ENCODE measurements at regions not wholly inside any gene's neighbourhood (a gene's known extent, or its start where the extent isn't known, plus 50 kb on each side); places are given as distances from the start of the nearest gene placed in this dataset.

DNA sequence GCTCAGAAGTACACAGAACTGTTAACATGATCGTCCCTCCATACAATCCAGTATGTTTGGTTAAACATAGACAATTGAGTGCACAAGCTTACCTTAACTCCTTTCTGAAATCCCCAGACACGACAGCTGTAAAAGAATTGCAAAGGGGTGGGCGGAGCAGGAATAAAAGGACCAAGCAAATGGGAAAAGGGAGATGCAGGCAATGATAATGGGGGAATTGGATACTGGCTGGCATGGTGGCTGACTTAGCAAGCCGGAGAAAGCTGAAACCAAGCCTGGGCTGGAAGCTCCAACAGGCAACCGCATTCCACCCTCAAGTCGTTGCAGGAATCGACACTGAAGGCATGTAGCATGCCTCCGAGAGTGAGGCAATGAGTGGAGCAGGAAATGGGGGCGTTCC, 96.8 kb upstream of the TMEM132C start:
- Histone ChIP-seq H3K4me1 (ENCODE audit: control insufficient read depth in 2 of 3, insufficient read depth in 2 of 3, low read depth in 1 of 3, low read length in 3 of 3) (no peaks in the 10 kb centered on the region), H3K36me3 (ENCODE audit: control insufficient read depth in 2 of 3, insufficient read depth in 3 of 3, low read length in 3 of 3) (no peaks in the 10 kb centered on the region), H3K9me3 (ENCODE audit: control insufficient read depth in 2 of 3, insufficient read depth in 1 of 3, low read length in 3 of 3) (no peaks in the 10 kb centered on the region), H3K9ac (ENCODE audit: low read length in 3 of 3) (no peak overlapping the region), H3K27me3 (ENCODE audit: control insufficient read depth, insufficient read depth, low read length) (no peaks in the 10 kb centered on the region), H3K4me3 (ENCODE audit: low read length in 3 of 3) (no peak overlapping the region), H3K27ac (ENCODE audit: low read depth in 2 of 2, low read length in 2 of 2) (no peak overlapping the region)
- TF ChIP-seq, protein P1, sequence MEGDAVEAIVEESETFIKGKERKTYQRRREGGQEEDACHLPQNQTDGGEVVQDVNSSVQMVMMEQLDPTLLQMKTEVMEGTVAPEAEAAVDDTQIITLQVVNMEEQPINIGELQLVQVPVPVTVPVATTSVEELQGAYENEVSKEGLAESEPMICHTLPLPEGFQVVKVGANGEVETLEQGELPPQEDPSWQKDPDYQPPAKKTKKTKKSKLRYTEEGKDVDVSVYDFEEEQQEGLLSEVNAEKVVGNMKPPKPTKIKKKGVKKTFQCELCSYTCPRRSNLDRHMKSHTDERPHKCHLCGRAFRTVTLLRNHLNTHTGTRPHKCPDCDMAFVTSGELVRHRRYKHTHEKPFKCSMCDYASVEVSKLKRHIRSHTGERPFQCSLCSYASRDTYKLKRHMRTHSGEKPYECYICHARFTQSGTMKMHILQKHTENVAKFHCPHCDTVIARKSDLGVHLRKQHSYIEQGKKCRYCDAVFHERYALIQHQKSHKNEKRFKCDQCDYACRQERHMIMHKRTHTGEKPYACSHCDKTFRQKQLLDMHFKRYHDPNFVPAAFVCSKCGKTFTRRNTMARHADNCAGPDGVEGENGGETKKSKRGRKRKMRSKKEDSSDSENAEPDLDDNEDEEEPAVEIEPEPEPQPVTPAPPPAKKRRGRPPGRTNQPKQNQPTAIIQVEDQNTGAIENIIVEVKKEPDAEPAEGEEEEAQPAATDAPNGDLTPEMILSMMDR (IDR thresholded peaks at IDR 0.05; ENCODE audit: borderline replicate concordance, extremely low read depth, insufficient read depth) = no peak
- DNase-seq (peak in 3 of 5 donors; percentile 18 to 21 (median 19)), FAIRE-seq (no peak)
- intact Hi-C loops (cut with DNase I) = no loop called here

DNA sequence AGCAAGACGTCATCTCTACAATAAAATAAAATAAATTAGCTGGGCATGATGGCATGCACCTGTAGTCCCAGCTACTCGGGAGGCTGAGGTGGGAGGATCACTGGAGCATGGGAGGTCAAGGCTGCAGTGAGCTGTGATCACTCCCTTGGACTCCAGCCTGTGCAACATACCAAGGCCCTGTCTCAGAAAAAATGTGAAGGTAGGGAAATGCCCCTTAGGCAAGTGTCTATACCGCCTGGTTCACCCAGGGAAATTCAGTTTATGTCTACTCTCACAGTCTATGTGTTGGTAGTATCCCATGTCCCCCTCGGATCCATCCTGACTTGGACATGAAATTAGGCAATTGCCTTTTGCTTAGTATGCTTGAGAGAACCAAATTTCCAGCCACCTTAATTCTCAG, 88.4 kb upstream of the TMEM132C start:
- H3K36me3 ChIP-seq (ENCODE audit: control insufficient read depth in 2 of 3, insufficient read depth in 3 of 3, low read length in 3 of 3) = no peaks in the 10 kb centered on the region
- DNase-seq = no peak
- H3K9ac ChIP-seq (ENCODE audit: low read length in 3 of 3) = no peak overlapping the region
- intact Hi-C loops (cut with DNase I) = no loop called here
- no peak overlapping the region for H3K4me3 ChIP-seq (ENCODE audit: low read length in 3 of 3)
- TF ChIP-seq, protein P1 (IDR thresholded peaks at IDR 0.05; ENCODE audit: borderline replicate concordance, extremely low read depth, insufficient read depth) = no peak
- H3K27me3 ChIP-seq (ENCODE audit: control insufficient read depth, insufficient read depth, low read length) = no peaks in the 10 kb centered on the region
- no peaks in the 10 kb centered on the region for H3K4me1 ChIP-seq (ENCODE audit: control insufficient read depth in 2 of 3, insufficient read depth in 2 of 3, low read depth in 1 of 3, low read length in 3 of 3)
- no peak for FAIRE-seq
- H3K27ac ChIP-seq (ENCODE audit: low read depth in 2 of 2, low read length in 2 of 2) = no peak overlapping the region
- H3K9me3 ChIP-seq (ENCODE audit: control insufficient read depth in 2 of 3, insufficient read depth in 1 of 3, low read length in 3 of 3) = no peaks in the 10 kb centered on the region

GRCh38 chr12:128178966-128179365, 88.0 kb upstream of the TMEM132C start:
- no peaks in the 10 kb centered on the region for H3K9me3 ChIP-seq (ENCODE audit: control insufficient read depth in 2 of 3, insufficient read depth in 1 of 3, low read length in 3 of 3)
- FAIRE-seq = no peak
- H3K4me1 ChIP-seq (ENCODE audit: control insufficient read depth in 2 of 3, insufficient read depth in 2 of 3, low read depth in 1 of 3, low read length in 3 of 3) = no peaks in the 10 kb centered on the region
- H3K27ac ChIP-seq (ENCODE audit: low read depth in 2 of 2, low read length in 2 of 2) = no peak overlapping the region
- no peaks in the 10 kb centered on the region for H3K36me3 ChIP-seq (ENCODE audit: control insufficient read depth in 2 of 3, insufficient read depth in 3 of 3, low read length in 3 of 3)
- no peak for DNase-seq
- no peaks in the 10 kb centered on the region for H3K27me3 ChIP-seq (ENCODE audit: control insufficient read depth, insufficient read depth, low read length)
- intact Hi-C loops (cut with DNase I) = no loop called here
- H3K4me3 ChIP-seq (ENCODE audit: low read length in 3 of 3) = no peak overlapping the region
- H3K9ac ChIP-seq (ENCODE audit: low read length in 3 of 3) = no peak overlapping the region
- TF ChIP-seq, protein P1 (IDR thresholded peaks at IDR 0.05; ENCODE audit: borderline replicate concordance, extremely low read depth, insufficient read depth) = no peak

- Histone ChIP-seq H3K27me3 (ENCODE audit: control insufficient read depth, insufficient read depth, low read length) (no peaks in the 10 kb centered on the region), H3K4me3 (ENCODE audit: low read length in 3 of 3) (no peak overlapping the region), H3K4me1 (ENCODE audit: control insufficient read depth in 2 of 3, insufficient read depth in 2 of 3, low read depth in 1 of 3, low read length in 3 of 3) (no peaks in the 10 kb centered on the region), H3K36me3 (ENCODE audit: control insufficient read depth in 2 of 3, insufficient read depth in 3 of 3, low read length in 3 of 3) (no peaks in the 10 kb centered on the region), H3K9me3 (ENCODE audit: control insufficient read depth in 2 of 3, insufficient read depth in 1 of 3, low read length in 3 of 3) (no peaks in the 10 kb centered on the region), H3K27ac (ENCODE audit: low read depth in 2 of 2, low read length in 2 of 2) (no peak overlapping the region), H3K9ac (ENCODE audit: low read length in 3 of 3) (no peak overlapping the region)
- TF ChIP-seq, protein P1 (IDR thresholded peaks at IDR 0.05; ENCODE audit: borderline replicate concordance, extremely low read depth, insufficient read depth) = no peak
- DNase-seq = no peak
- intact Hi-C loops (cut with DNase I) = no loop called here
- FAIRE-seq = no peak
Observed at GRCh38 chr12:128180166-128180565, 86.8 kb upstream of the TMEM132C start.
